ENCODE measurements at regions not wholly inside any gene's neighbourhood (a gene's known extent, or its start where the extent isn't known, plus 50 kb on each side); places are given as distances from the start of the nearest gene placed in this dataset.
A peak's percentile ranks its signal among the peaks of the same experiment; 100 is the strongest.

- no peak for DNase-seq (ENCODE audit: low spot score, unreplicated experiment)
- H3K4me3 Mint-ChIP-seq (ENCODE audit: low read depth): no peak overlapping the region
- no peaks in the 10 kb centered on the region for H3K36me3 Mint-ChIP-seq (ENCODE audit: insufficient read depth)
- H3K4me1 Mint-ChIP-seq (ENCODE audit: low read depth): no peaks in the 10 kb centered on the region
- H3K9me3 Mint-ChIP-seq (ENCODE audit: low read depth): peaks cover 6% of the 10 kb centered on the region
- no peak overlapping the region for H3K27ac Mint-ChIP-seq
- no peak for TF ChIP-seq CTCF (IDR thresholded peaks at IDR 0.05; ENCODE audit: unreplicated experiment)
- peaks cover 4% of the 10 kb centered on the region for H3K27me3 Mint-ChIP-seq
These were observed 159.4 kb downstream of the SPTSSA start for GRCh38 chr14:34302654-34303053.

- Mint-ChIP-seq H3K4me3 (ENCODE audit: low read depth) (no peak overlapping the region), H3K4me1 (ENCODE audit: low read depth) (no peaks in the 10 kb centered on the region), H3K27me3 (peaks cover 4% of the 10 kb centered on the region), H3K27ac (no peak overlapping the region), H3K9me3 (ENCODE audit: low read depth) (peaks cover 10% of the 10 kb centered on the region), H3K36me3 (ENCODE audit: insufficient read depth) (no peaks in the 10 kb centered on the region)
- no peak for DNase-seq (ENCODE audit: low spot score, unreplicated experiment)
- peak; percentile 72 for TF ChIP-seq CTCF (IDR thresholded peaks at IDR 0.05; ENCODE audit: unreplicated experiment)
These were observed 160.9 kb downstream of the SPTSSA start for GRCh38 chr14:34300882-34301734.

GRCh38 chr14:34300330-34300729 lies 161.7 kb downstream of the SPTSSA start:
- Mint-ChIP-seq H3K27me3 (peaks cover 3% of the 10 kb centered on the region), H3K4me3 (ENCODE audit: low read depth) (no peak overlapping the region), H3K9me3 (ENCODE audit: low read depth) (peaks cover 10% of the 10 kb centered on the region), H3K27ac (no peak overlapping the region), H3K4me1 (ENCODE audit: low read depth) (no peaks in the 10 kb centered on the region), H3K36me3 (ENCODE audit: insufficient read depth) (no peaks in the 10 kb centered on the region)
- no peak for TF ChIP-seq CTCF (IDR thresholded peaks at IDR 0.05; ENCODE audit: unreplicated experiment)
- no peak for DNase-seq (ENCODE audit: low spot score, unreplicated experiment)

GRCh38 chr14:34299360-34299759 lies 162.7 kb downstream of the SPTSSA start:
- H3K27me3 Mint-ChIP-seq: no peaks in the 10 kb centered on the region
- H3K9me3 Mint-ChIP-seq (ENCODE audit: low read depth): peaks cover 10% of the 10 kb centered on the region
- H3K4me1 Mint-ChIP-seq (ENCODE audit: low read depth): no peaks in the 10 kb centered on the region
- no peak overlapping the region for H3K27ac Mint-ChIP-seq
- H3K36me3 Mint-ChIP-seq (ENCODE audit: insufficient read depth): no peaks in the 10 kb centered on the region
- TF ChIP-seq CTCF (IDR thresholded peaks at IDR 0.05; ENCODE audit: unreplicated experiment): no peak
- no peak for DNase-seq (ENCODE audit: low spot score, unreplicated experiment)
- H3K4me3 Mint-ChIP-seq (ENCODE audit: low read depth): no peak overlapping the region

- no peaks in the 10 kb centered on the region for H3K36me3 Mint-ChIP-seq (ENCODE audit: insufficient read depth)
- H3K9me3 Mint-ChIP-seq (ENCODE audit: low read depth): peaks cover 10% of the 10 kb centered on the region
- H3K4me3 Mint-ChIP-seq (ENCODE audit: low read depth): no peak overlapping the region
- TF ChIP-seq CTCF (IDR thresholded peaks at IDR 0.05; ENCODE audit: unreplicated experiment): no peak
- H3K4me1 Mint-ChIP-seq (ENCODE audit: low read depth): no peaks in the 10 kb centered on the region
- H3K27me3 Mint-ChIP-seq: no peaks in the 10 kb centered on the region
- DNase-seq (ENCODE audit: low spot score, unreplicated experiment): no peak
- H3K27ac Mint-ChIP-seq: no peak overlapping the region
These were observed 164.1 kb downstream of the SPTSSA start for GRCh38 chr14:34297786-34298520.
